Urinary bladder (tissue), 3 donors: ENCODE measurements at regions not wholly inside any gene's neighbourhood (a gene's known extent, or its start where the extent isn't known, plus 50 kb on each side); places are given as distances from the start of the nearest gene placed in this dataset.
"Not testable (repeated sequence)": the region's sequence is repeated elsewhere in the genome, so short reads cannot be mapped to it uniquely, and the experiment has no call there.

Experiments
- DNase-seq: peaks from one replicate; pipeline ENCODE4 v3.0.0-alpha.2; 2015; ENCODE audit errors: extremely low spot score
- H3K27ac ChIP-seq: one replicate; pipeline ENCODE4 v1.5.1; 2013; ENCODE audit warnings: low read depth, mild to moderate bottlenecking, moderate library complexity
- H3K36me3 ChIP-seq: one replicate; pipeline ENCODE4 v1.6.1; 2013; ENCODE audit warnings: mild to moderate bottlenecking, moderate library complexity; ENCODE audit not compliant: insufficient read depth
- H3K4me1 ChIP-seq: one replicate; pipeline ENCODE4 v1.6.1; 2013; ENCODE audit warnings: mild to moderate bottlenecking, moderate library complexity; ENCODE audit not compliant: insufficient read depth
- H3K4me3 ChIP-seq: one replicate; pipeline ENCODE4 v1.5.1; 2013; ENCODE audit warnings: low read depth, low read length
- WGBS: extraction: QIAGEN DNeasy Blood & Tissue Kit; methylation state at CpG from one replicate; pipeline ENCODE4 v1.1.7; 2013; 5-methylcytosine and 5-hydroxymethylcytosine counted together
- donor health status: healthy with polysubstance abuse.
- donor health status: healthy.

- H3K36me3 ChIP-seq = no peaks in the 10 kb centered on the region
- no peak for DNase-seq
- H3K4me3 ChIP-seq = no peak overlapping the region
- WGBS = 42% methylated on average over 3 of the region's 3 CpGs
- H3K4me1 ChIP-seq = no peaks in the 10 kb centered on the region
- H3K27ac ChIP-seq = no peak overlapping the region
These were observed 364.0 kb downstream of the CNTN6 start for GRCh38 chr3:1456781-1457311.

GRCh38 chr3:1462371-1462770 lies 369.5 kb downstream of the CNTN6 start:
- no peaks in the 10 kb centered on the region for H3K4me1 ChIP-seq
- no peak overlapping the region for H3K4me3 ChIP-seq
- H3K27ac ChIP-seq = no peak overlapping the region
- 85% methylated on average over 2 of the region's 2 CpGs for WGBS
- no peaks in the 10 kb centered on the region for H3K36me3 ChIP-seq
- no peak for DNase-seq

- Histone ChIP-seq H3K4me3 (no peak overlapping the region), H3K4me1 (no peaks in the 10 kb centered on the region), H3K36me3 (no peaks in the 10 kb centered on the region), H3K27ac (no peak overlapping the region)
- no peak for DNase-seq
- WGBS = 75% methylated on average over 3 of the region's 3 CpGs
These were observed 370.1 kb downstream of the CNTN6 start for GRCh38 chr3:1462856-1463450.

- H3K27ac ChIP-seq, H3K4me3 ChIP-seq, DNase-seq, H3K4me1 ChIP-seq, H3K36me3 ChIP-seq: not testable (repeated sequence)
- WGBS = 94% methylated on average over 10 of the region's 10 CpGs
These were observed 372.3 kb downstream of the CNTN6 start for GRCh38 chr3:1465091-1465490.

- WGBS = 86% methylated on average over 4 of the region's 4 CpGs
- no peak overlapping the region for H3K27ac ChIP-seq
- DNase-seq = no peak
- no peaks in the 10 kb centered on the region for H3K4me1 ChIP-seq
- no peak overlapping the region for H3K4me3 ChIP-seq
- no peaks in the 10 kb centered on the region for H3K36me3 ChIP-seq
These were observed 375.3 kb downstream of the CNTN6 start for GRCh38 chr3:1468145-1468544.

- no peak overlapping the region for H3K4me3 ChIP-seq
- H3K27ac ChIP-seq = no peak overlapping the region
- H3K36me3 ChIP-seq = no peaks in the 10 kb centered on the region
- WGBS = 75% methylated on average over 2 of the region's 2 CpGs
- no peak for DNase-seq
- H3K4me1 ChIP-seq = no peaks in the 10 kb centered on the region
These were observed 376.4 kb downstream of the CNTN6 start for GRCh38 chr3:1469248-1469647.

- no peaks in the 10 kb centered on the region for H3K36me3 ChIP-seq
- WGBS = 83% methylated on average over 2 of the region's 2 CpGs
These were observed 376.9 kb downstream of the CNTN6 start for GRCh38 chr3:1469687-1470086.

GRCh38 chr3:1477669-1478068 lies 384.8 kb downstream of the CNTN6 start:
- Histone ChIP-seq H3K27ac (no peak overlapping the region), H3K4me1 (no peaks in the 10 kb centered on the region), H3K4me3 (no peak overlapping the region), H3K36me3 (no peaks in the 10 kb centered on the region)
- no peak for DNase-seq
- 93% methylated on average over 13 of the region's 13 CpGs for WGBS

More at GRCh38 chr3:1469687-1470086, 376.9 kb downstream of the CNTN6 start:
- Histone ChIP-seq H3K4me1 (no peaks in the 10 kb centered on the region), H3K27ac (no peak overlapping the region), H3K4me3 (no peak overlapping the region)
- no peak for DNase-seq

- Histone ChIP-seq H3K4me3 (no peak overlapping the region), H3K27ac (no peak overlapping the region), H3K36me3 (no peaks in the 10 kb centered on the region), H3K4me1 (no peaks in the 10 kb centered on the region)
- no peak for DNase-seq
These were observed 402.6 kb downstream of the CNTN6 start for GRCh38 chr3:1495466-1495865.

- WGBS = 75% methylated on average over 4 of the region's 4 CpGs
- DNase-seq = no peak
- Histone ChIP-seq H3K27ac (no peak overlapping the region), H3K4me3 (no peak overlapping the region), H3K4me1 (no peaks in the 10 kb centered on the region), H3K36me3 (no peaks in the 10 kb centered on the region)
These were observed 406.9 kb downstream of the CNTN6 start for GRCh38 chr3:1499694-1500093.

GRCh38 chr3:1501406-1502115 lies 408.7 kb downstream of the CNTN6 start:
- Histone ChIP-seq H3K4me3 (no peak overlapping the region), H3K27ac (no peak overlapping the region), H3K36me3 (no peaks in the 10 kb centered on the region), H3K4me1 (no peaks in the 10 kb centered on the region)
- DNase-seq = no peak
- WGBS = 76% methylated on average over 6 of the region's 6 CpGs

GRCh38 chr3:1506090-1506489 lies 413.3 kb downstream of the CNTN6 start:
- Histone ChIP-seq H3K4me3 (no peak overlapping the region), H3K27ac (no peak overlapping the region), H3K4me1 (no peaks in the 10 kb centered on the region), H3K36me3 (no peaks in the 10 kb centered on the region)
- no peak for DNase-seq
- WGBS = 71% methylated on average over 1 of the region's 1 CpG

- Histone ChIP-seq H3K27ac (no peak overlapping the region), H3K36me3 (no peaks in the 10 kb centered on the region), H3K4me3 (no peak overlapping the region), H3K4me1 (peaks cover 1% of the 10 kb centered on the region)
- WGBS = 40% methylated on average over 3 of the region's 3 CpGs
- DNase-seq = no peak
These were observed 420.8 kb downstream of the CNTN6 start for GRCh38 chr3:1513662-1514061.

- Histone ChIP-seq H3K36me3 (no peaks in the 10 kb centered on the region), H3K27ac (no peak overlapping the region), H3K4me3 (no peak overlapping the region), H3K4me1 (peaks cover 1% of the 10 kb centered on the region)
- 15% methylated on average over 4 of the region's 4 CpGs for WGBS
- DNase-seq = no peak
These were observed 423.1 kb downstream of the CNTN6 start for GRCh38 chr3:1515882-1516281.
